IMR-90 (cell line): ENCODE measurements at regions not wholly inside any gene's neighbourhood (a gene's known extent, or its start where the extent isn't known, plus 50 kb on each side); places are given as distances from the start of the nearest gene placed in this dataset.

Experiments used
- ATAC-seq: fragments of 200-7000 bp; cut with Tn5 transposase; 2 replicates; pipeline ENCODE4 v1.9.1; 2020; ENCODE audit warnings: low read depth, mild to moderate bottlenecking, moderate library complexity
- BruUV-seq: library from RNA; stranded (reverse); fragments of 400-500 nt; replicated peaks from 2 replicates; lab custom pipeline; 2021; lab: Mats Ljungman, UMichigan
- CTCF ChIA-PET: fragments of 300-600 bp; formaldehyde crosslinking; extraction: SDS; loops from one replicate; lab custom pipeline; 2021; ENCODE audit warnings: antibody characterized with exemption; lab: Yijun Ruan, JAX
- POLR2A ChIA-PET: fragments of 300-600 bp; sonication (Branson Sonifier 250); formaldehyde crosslinking; loops from one replicate; lab custom pipeline; 2022; ENCODE audit warnings: antibody characterized with exemption; ENCODE audit not compliant: unreplicated experiment; lab: Charles Lee
- DNase-seq: peaks from one replicate; pipeline ENCODE4 v3.0.0; 2013
- H2AFZ ChIP-seq: replicated peaks from 2 replicates; pipeline ENCODE3; 2013; ENCODE audit warnings: low read length, mild to moderate bottlenecking; ENCODE audit not compliant: poor library complexity
- H2AK5ac ChIP-seq: 2 replicates; pipeline ENCODE4 v1.6.1; 2013; ENCODE audit warnings: low read depth, low read length, inconsistent platforms
- H2AK9ac ChIP-seq: replicated peaks from 2 replicates; pipeline ENCODE3; 2013; ENCODE audit warnings: mild to moderate bottlenecking, low read depth, low read length, moderate library complexity; ENCODE audit not compliant: poor library complexity
- H2BK120ac ChIP-seq: 2 replicates; pipeline ENCODE4 v1.6.1; 2013; ENCODE audit warnings: low read depth, low read length, inconsistent platforms
- H2BK15ac ChIP-seq: 3 replicates; pipeline ENCODE4 v1.6.1; 2013; ENCODE audit warnings: low read depth, low read length, inconsistent platforms
- H2BK20ac ChIP-seq: 2 replicates; pipeline ENCODE4 v1.6.1; 2013; ENCODE audit warnings: low read depth, mild to moderate bottlenecking, inconsistent platforms, low read length, moderate library complexity
- H2BK5ac ChIP-seq: 2 replicates; pipeline ENCODE4 v1.6.1; 2013; ENCODE audit warnings: mild to moderate bottlenecking, low read depth, low read length, inconsistent platforms; ENCODE audit not compliant: poor library complexity, severe bottlenecking
- H3K14ac ChIP-seq: replicated peaks from 2 replicates; pipeline ENCODE4 v1.6.1; 2013; ENCODE audit warnings: low read depth, low read length, inconsistent platforms
- H3K18ac ChIP-seq: 2 replicates; pipeline ENCODE4 v1.6.1; 2013; ENCODE audit warnings: low read depth, low read length, control low read depth
- H3K23ac ChIP-seq: 2 replicates; pipeline ENCODE4 v1.6.1; 2013; ENCODE audit warnings: low read depth, low read length, inconsistent platforms
- H3K27ac ChIP-seq: 2 replicates; pipeline ENCODE4 v1.5.1; 2013; ENCODE audit warnings: mild to moderate bottlenecking, control low read depth, low read length; ENCODE audit not compliant: insufficient read depth
- H3K27me3 ChIP-seq: 2 replicates; pipeline ENCODE4 v1.6.1; 2013; ENCODE audit warnings: low read length; ENCODE audit not compliant: control insufficient read depth, insufficient read depth
- H3K36me3 ChIP-seq: 2 replicates; pipeline ENCODE4 v1.6.1; 2013; ENCODE audit warnings: low read length, mixed read lengths; ENCODE audit not compliant: control insufficient read depth, insufficient read depth
- H3K4ac ChIP-seq: 2 replicates; pipeline ENCODE4 v1.6.1; 2013; ENCODE audit warnings: low read depth, low read length, inconsistent platforms
- H3K4me1 ChIP-seq: 2 replicates; pipeline ENCODE4 v1.6.1; 2013; ENCODE audit warnings: low read length, mixed read lengths; ENCODE audit not compliant: control insufficient read depth, insufficient read depth
- H3K4me2 ChIP-seq: 2 replicates; pipeline ENCODE4 v1.6.1; 2013; ENCODE audit warnings: low read depth, mild to moderate bottlenecking, control low read depth, low read length, moderate library complexity
- H3K4me3 ChIP-seq: 2 replicates; pipeline ENCODE4 v1.5.1; 2013; ENCODE audit warnings: low read depth, mild to moderate bottlenecking, control low read depth, low read length, moderate library complexity; ENCODE audit not compliant: insufficient read depth
- H3K56ac ChIP-seq: 2 replicates; pipeline ENCODE4 v1.6.1; 2013; ENCODE audit warnings: low read length, inconsistent platforms; ENCODE audit not compliant: insufficient read depth; ENCODE audit errors: extremely low read depth
- H3K79me1 ChIP-seq, 2 experiments: 2 replicates each; pipeline ENCODE4 v1.6.1; 2013; ENCODE audit warnings: low read length in 2 of 2, inconsistent platforms in 1 of 2, low read depth in 1 of 2
- H3K9ac ChIP-seq: 2 replicates; pipeline ENCODE4 v1.6.1; 2013; ENCODE audit warnings: low read depth, low read length, control low read depth
- H3K9me1 ChIP-seq: 2 replicates; pipeline ENCODE4 v1.6.1; 2013; ENCODE audit warnings: low read length, inconsistent platforms; ENCODE audit not compliant: insufficient read depth
- H3K9me3 ChIP-seq: 2 replicates; pipeline ENCODE4 v1.6.1; 2013; ENCODE audit warnings: low read length; ENCODE audit not compliant: control insufficient read depth, insufficient read depth
- H4K20me1 ChIP-seq: 2 replicates; pipeline ENCODE4 v1.6.1; 2013; ENCODE audit warnings: low read length, inconsistent platforms; ENCODE audit not compliant: insufficient read depth
- H4K5ac ChIP-seq: 2 replicates; pipeline ENCODE4 v1.6.1; 2013; ENCODE audit warnings: mild to moderate bottlenecking, low read depth, low read length, control low read depth
- H4K8ac ChIP-seq, 2 experiments: 2 replicates each; pipeline ENCODE4 v1.6.1; 2013; ENCODE audit warnings: low read depth in 2 of 2, low read length in 2 of 2, control low read depth in 1 of 2, inconsistent platforms in 1 of 2
- H4K91ac ChIP-seq: 2 replicates; pipeline ENCODE4 v1.6.1; 2013; ENCODE audit warnings: low read depth, low read length, inconsistent platforms; ENCODE audit not compliant: insufficient read depth
- BHLHE40 ChIP-seq: fragments of 150-350 bp; IDR thresholded peaks from 2 replicates; pipeline ENCODE4 v1.6.1; 2016; ENCODE audit warnings: mild to moderate bottlenecking, low read depth, low read length
- CEBPB ChIP-seq: IDR thresholded peaks from 2 replicates; pipeline ENCODE4 v1.6.1; 2012; ENCODE audit warnings: low read depth, low read length, improper control_type of control experiment
- CHD1 ChIP-seq: IDR thresholded peaks from 2 replicates; pipeline ENCODE4 v1.6.1; 2012; ENCODE audit warnings: low read depth, low read length, improper control_type of control experiment
- CTCF ChIP-seq: conservative IDR thresholded peaks from 2 replicates; pipeline ENCODE4 v1.5.1; 2012; ENCODE audit warnings: mild to moderate bottlenecking, low read depth, low read length, improper control_type of control experiment
- ELK1 ChIP-seq: fragments of 150-350 bp; IDR thresholded peaks from 2 replicates; pipeline ENCODE4 v1.6.1; 2016; ENCODE audit warnings: low read depth, mild to moderate bottlenecking, low read length, moderate library complexity, borderline replicate concordance
- FOS ChIP-seq: fragments of 150-350 bp; IDR thresholded peaks from 2 replicates; pipeline ENCODE4 v1.6.1; 2016; ENCODE audit warnings: low read depth, low read length
- MAFK ChIP-seq: IDR thresholded peaks from 2 replicates; pipeline ENCODE4 v1.6.1; 2012; ENCODE audit warnings: low read depth, low read length, improper control_type of control experiment
- MAZ ChIP-seq: IDR thresholded peaks from 2 replicates; pipeline ENCODE4 v1.6.1; 2012; ENCODE audit warnings: low read depth, mild to moderate bottlenecking, low read length, improper control_type of control experiment, moderate library complexity, borderline replicate concordance
- MXI1 ChIP-seq: IDR thresholded peaks from 2 replicates; pipeline ENCODE4 v1.6.1; 2012; ENCODE audit warnings: low read depth, mild to moderate bottlenecking, low read length, moderate library complexity, borderline replicate concordance
- NFE2L2 ChIP-seq: fragments of 150-350 bp; IDR thresholded peaks from 2 replicates; pipeline ENCODE4 v1.6.1; 2016; ENCODE audit warnings: low read depth, mild to moderate bottlenecking, low read length
- POLR2A ChIP-seq: IDR thresholded peaks from 2 replicates; pipeline ENCODE4 v1.6.1; 2012; ENCODE audit warnings: mild to moderate bottlenecking, low read depth, low read length
- RAD21 ChIP-seq: IDR thresholded peaks from 2 replicates; pipeline ENCODE4 v1.6.1; 2012; ENCODE audit warnings: low read length, improper control_type of control experiment
- RCOR1 ChIP-seq: IDR thresholded peaks from 2 replicates; pipeline ENCODE4 v1.6.1; 2012; ENCODE audit warnings: mild to moderate bottlenecking, low read length, improper control_type of control experiment; ENCODE audit not compliant: insufficient replicate concordance
- RFX5 ChIP-seq: IDR thresholded peaks from 2 replicates; pipeline ENCODE4 v1.8.0; 2012; ENCODE audit warnings: low read depth, mild to moderate bottlenecking, low read length, moderate library complexity
- SMC3 ChIP-seq: fragments of 150-350 bp; IDR thresholded peaks from 2 replicates; pipeline ENCODE4 v1.6.1; 2016; ENCODE audit warnings: low read depth, mild to moderate bottlenecking, antibody characterized with exemption, low read length, moderate library complexity
- USF2 ChIP-seq: fragments of 150-350 bp; IDR thresholded peaks from 2 replicates; pipeline ENCODE4 v1.6.1; 2017; ENCODE audit warnings: mild to moderate bottlenecking, antibody characterized with exemption, low read length, low read depth
- WGBS, 2 experiments: methylation state at CpG; one replicate each; pipeline versions ENCODE4 v1.1.5 to v1.1.7; 2013; ENCODE audit warnings: missing lambda C conversion rate in 2 of 2; ENCODE audit not compliant: insufficient read length in 1 of 2; ENCODE audit errors: extremely low coverage in 2 of 2; 5-methylcytosine and 5-hydroxymethylcytosine counted together
- dilution Hi-C: fragments of 300-500 bp; cut with HindIII; formaldehyde crosslinking; loops from one replicate; pipeline ENCODE4 v1.14.3; 2018; ENCODE audit warnings: low sequenced_read_pairs; ENCODE audit not compliant: unreplicated experiment
- in situ Hi-C: fragments of 300-500 bp; cut with MboI; formaldehyde crosslinking; loops from 3 replicates; pipeline ENCODE4 v1.14.3; 2019; ENCODE audit warnings: low sequenced_read_pairs, inconsistent platforms, mixed read lengths
- intact Hi-C: fragments of 100-400 bp; cut with micrococcal nuclease; formaldehyde crosslinking; loops from 2 replicates; pipeline ENCODE4 v1.10.0; 2022

GRCh38 chr7:155391414-155391813 lies 66.5 kb upstream of the EN2 start:
- Histone ChIP-seq H3K27me3 (peaks cover 15% of the 10 kb centered on the region), H3K18ac (no peak overlapping the region), H3K36me3 (no peaks in the 10 kb centered on the region), H3K9me1 (no peaks in the 10 kb centered on the region), H2AK9ac (no peak overlapping the region), H3K4ac (no peak overlapping the region), H4K8ac (no peak overlapping the region), H3K9me3 (no peaks in the 10 kb centered on the region), H3K14ac (no peak overlapping the region), H3K4me3 (no peak overlapping the region), H2AFZ (no peak overlapping the region), H4K20me1 (no peaks in the 10 kb centered on the region), H3K23ac (no peak overlapping the region), H2BK15ac (no peak overlapping the region), H2BK20ac (no peak overlapping the region), H3K27ac (no peak overlapping the region), H4K5ac (no peak overlapping the region), H2AK5ac (no peak overlapping the region), H3K4me1 (no peaks in the 10 kb centered on the region), H3K79me1 (no peaks in the 10 kb centered on the region), H2BK5ac (no peak overlapping the region), H2BK120ac (no peak overlapping the region), H3K9ac (no peak overlapping the region), H3K4me2 (no peak overlapping the region), H3K56ac (no peak overlapping the region), H4K91ac (no peak overlapping the region)
- WGBS, 2 experiments, result 27% methylated on average over 3 of the region's 8 CpGs; no CpG with 5 or more reads in 1 of the 2 experiments
- POLR2A ChIA-PET, result no interaction called here
- intact Hi-C loops (no loop called here), in situ Hi-C loops (loop anchor here (25.0 kb wide), 1 partner anchor 371 kb away; no protein-coding TSS in a partner anchor), dilution Hi-C loops (no loop called here)
- no peak for DNase-seq
- no peak for TF ChIP-seq FOS
- TF ChIP-seq ELK1, result no peak
- TF ChIP-seq NFE2L2, result no peak
- TF ChIP-seq CHD1, result no peak
- TF ChIP-seq MXI1, result no peak
- no peak for TF ChIP-seq USF2
- TF ChIP-seq POLR2A, result no peak
- no peak for TF ChIP-seq CTCF
- TF ChIP-seq SMC3, result no peak
- TF ChIP-seq MAFK, result no peak
- TF ChIP-seq RFX5, result no peak
- no peak for TF ChIP-seq BHLHE40
- no peak for TF ChIP-seq RAD21
- TF ChIP-seq RCOR1, result no peak
- no peak for TF ChIP-seq MAZ
- TF ChIP-seq CEBPB, result no peak
- ATAC-seq, result no peak
- CTCF ChIA-PET, result interaction anchor here (0.5 kb wide), 1 partner anchor 42 kb away, joined by 3 read pairs; no protein-coding TSS in a partner anchor
- no TSS peak for BruUV-seq
